Heart left ventricle (tissue), 16 donors: ENCODE measurements at regions not wholly inside any gene's neighbourhood (a gene's known extent, or its start where the extent isn't known, plus 50 kb on each side); places are given as distances from the start of the nearest gene placed in this dataset.

Experiments used
- ATAC-seq, 4 donors: fragments of 200-7000 bp; cut with Tn5 transposase; one replicate each; pipeline ENCODE4 v1.9.1; 2020 to 2022; ENCODE audit warnings: moderate library complexity in 4 of 4, mild to moderate bottlenecking in 3 of 4, moderate number of reproducible peaks in 1 of 4
- DNase-seq, 5 donors: peaks; one replicate each; pipeline ENCODE4 v3.0.0-alpha.2; 2020
- H3K27ac ChIP-seq, 12 donors: fragments of 200-600 bp; sonication (generic) in 4 of 12; one replicate each; pipeline versions ENCODE4 v1.5.0 to v1.8.0; 2016 to 2022; ENCODE audit warnings: mild to moderate bottlenecking in 2 of 12
- H3K27me3 ChIP-seq, 9 donors: fragments of 200-600 bp; sonication (generic) in 2 of 9; one replicate each; pipeline versions ENCODE4 v1.5.1 to v1.8.0; 2016 to 2022; ENCODE audit warnings: mild to moderate bottlenecking in 3 of 9
- H3K36me3 ChIP-seq, 9 donors: fragments of 200-600 bp; sonication (generic) in 2 of 9; one replicate each; pipeline versions ENCODE4 v1.5.0 to v1.8.0; 2018 to 2022; ENCODE audit warnings: mild to moderate bottlenecking in 2 of 9
- H3K4me1 ChIP-seq, 12 donors: fragments of 200-600 bp; sonication (generic) in 4 of 12; one replicate each; pipeline versions ENCODE4 v1.5.0 to v1.8.0; 2016 to 2022; ENCODE audit warnings: mild to moderate bottlenecking in 3 of 12
- H3K4me3 ChIP-seq, 12 donors: fragments of 200-600 bp; sonication (generic) in 4 of 12; one replicate each; pipeline versions ENCODE4 v1.5.0 to v1.8.0; 2017 to 2022; ENCODE audit warnings: mild to moderate bottlenecking in 9 of 12, moderate library complexity in 4 of 12
- H3K9me3 ChIP-seq, 12 donors: fragments of 200-600 bp; sonication (generic) in 4 of 12; one replicate each; pipeline versions ENCODE4 v1.5.0 to v1.8.0; 2016 to 2022; ENCODE audit warnings: mild to moderate bottlenecking in 1 of 12
- POLR2A ChIP-seq, 2 donors: fragments of 450-650 bp; IDR thresholded peaks; one replicate each; pipeline ENCODE4 v1.6.1; 2017; ENCODE audit warnings: antibody characterized with exemption in 2 of 2, mild to moderate bottlenecking in 2 of 2, moderate library complexity in 2 of 2
- WGBS, 4 donors: extraction: QIAGEN DNeasy Blood & Tissue Kit in 2 of 4; methylation state at CpG; one replicate each; pipeline versions ENCODE4 v1.1.5 to v1.1.7; 2013 to 2018; 5-methylcytosine and 5-hydroxymethylcytosine counted together
- intact Hi-C, 10 donors: fragments of 100-400 bp; cut with DNase I; formaldehyde crosslinking; loops; one replicate each; pipeline versions ENCODE4 v1.11.1 to v1.14.2; 2022
- TF ChIP-seq, protein P1 (sequence below), 12 donors: fragments of 200-600 bp; sonication (generic) in 4 of 12; IDR thresholded peaks; one replicate each; pipeline versions ENCODE4 v1.5.0 to v1.8.0; 2018 to 2022; ENCODE audit warnings: antibody characterized with exemption in 12 of 12, mild to moderate bottlenecking in 5 of 12
- donor health status: ischemic (EF 13 %, LVEDD 7.1; RV severe dilation, severe dysfunction).
- donor health status: healthy with polysubstance abuse.
- donor health status: DM: no; HTN: yes; CAD: no.
- donor health status: DM: no; HTN: no; CAD: no.
- donor health status: ischemic (EF 25% LVEDD 6.9; RV normal size, moderate dysfunction).
- donor health status: ischemic (EF 25% LVEDD 5.7; RV mildly dilated, moderate dysfunction).
- donor health status: healthy.
- donor health status: DM: yes; HTN: yes; CAD: no.
- donor health status: ischemic (EF 35%, LVEDD 5.7; RV mildly dilated, moderate dysfunction).
- donor health status: nonischemic (EF 11% LVEDD 7.7; RV severe dilation, severe dysfunction).
- donor health status: DM: yes; HTN: yes; CAD: no.
- donor health status: PGD.
- donor health status: ischemic (EF 29% LVEDD 5.4; RV normal size, mild dysfunction).
- donor health status: nonischemic (EF 23%, LVEDD 6.1; RV moderate dilation, normal function).

DNA sequence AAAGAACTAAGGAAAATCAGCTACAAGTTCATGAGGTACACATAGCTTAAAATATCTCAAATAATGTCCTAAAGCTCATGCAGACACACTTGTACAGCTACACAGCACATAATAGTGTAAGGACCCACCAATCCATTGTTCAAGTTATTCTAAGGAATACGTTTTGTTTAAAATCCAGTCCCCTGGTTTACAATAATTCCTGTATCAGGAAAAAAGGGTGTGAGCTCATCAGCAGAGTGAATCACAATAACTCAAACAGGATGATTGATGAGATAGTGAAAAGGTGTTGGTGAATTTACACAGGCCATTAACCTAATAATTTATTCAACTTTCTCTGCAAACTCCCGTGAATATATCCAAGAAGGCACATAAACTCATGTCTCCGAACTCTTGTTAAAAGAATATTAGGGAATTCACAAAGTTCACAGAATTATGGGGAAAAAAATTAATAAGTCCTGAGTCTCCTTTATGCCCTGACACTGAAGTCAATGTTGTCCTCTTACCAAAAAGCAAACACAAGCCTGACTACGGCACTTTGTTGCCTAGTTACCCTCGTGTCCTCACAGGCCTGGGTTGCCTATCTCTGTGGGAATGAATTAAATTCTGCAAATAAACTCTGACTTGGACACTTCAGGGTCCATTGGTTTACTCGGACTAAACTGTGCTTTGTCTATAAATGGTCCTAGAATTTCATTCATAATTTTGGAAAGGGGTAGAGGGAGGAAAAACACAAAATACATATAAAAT, 142.8 kb upstream of the PDE4D start:
- no peak for DNase-seq
- intact Hi-C loops: no loop called here
- H3K27me3 ChIP-seq: no peaks in the 10 kb centered on the region
- H3K27ac ChIP-seq: no peak overlapping the region
- 71 to 76% (median 74%) methylated on average over 6 of the region's 6 CpGs for WGBS, 4 donors
- no peak for TF ChIP-seq POLR2A (IDR thresholded peaks at IDR 0.05)
- TF ChIP-seq, protein P1, sequence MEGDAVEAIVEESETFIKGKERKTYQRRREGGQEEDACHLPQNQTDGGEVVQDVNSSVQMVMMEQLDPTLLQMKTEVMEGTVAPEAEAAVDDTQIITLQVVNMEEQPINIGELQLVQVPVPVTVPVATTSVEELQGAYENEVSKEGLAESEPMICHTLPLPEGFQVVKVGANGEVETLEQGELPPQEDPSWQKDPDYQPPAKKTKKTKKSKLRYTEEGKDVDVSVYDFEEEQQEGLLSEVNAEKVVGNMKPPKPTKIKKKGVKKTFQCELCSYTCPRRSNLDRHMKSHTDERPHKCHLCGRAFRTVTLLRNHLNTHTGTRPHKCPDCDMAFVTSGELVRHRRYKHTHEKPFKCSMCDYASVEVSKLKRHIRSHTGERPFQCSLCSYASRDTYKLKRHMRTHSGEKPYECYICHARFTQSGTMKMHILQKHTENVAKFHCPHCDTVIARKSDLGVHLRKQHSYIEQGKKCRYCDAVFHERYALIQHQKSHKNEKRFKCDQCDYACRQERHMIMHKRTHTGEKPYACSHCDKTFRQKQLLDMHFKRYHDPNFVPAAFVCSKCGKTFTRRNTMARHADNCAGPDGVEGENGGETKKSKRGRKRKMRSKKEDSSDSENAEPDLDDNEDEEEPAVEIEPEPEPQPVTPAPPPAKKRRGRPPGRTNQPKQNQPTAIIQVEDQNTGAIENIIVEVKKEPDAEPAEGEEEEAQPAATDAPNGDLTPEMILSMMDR (IDR thresholded peaks at IDR 0.05): no peak
- ATAC-seq: no peak
- no peaks in the 10 kb centered on the region for H3K36me3 ChIP-seq
- no peaks in the 10 kb centered on the region for H3K9me3 ChIP-seq
- no peaks in the 10 kb centered on the region for H3K4me1 ChIP-seq
- no peak overlapping the region for H3K4me3 ChIP-seq

DNA sequence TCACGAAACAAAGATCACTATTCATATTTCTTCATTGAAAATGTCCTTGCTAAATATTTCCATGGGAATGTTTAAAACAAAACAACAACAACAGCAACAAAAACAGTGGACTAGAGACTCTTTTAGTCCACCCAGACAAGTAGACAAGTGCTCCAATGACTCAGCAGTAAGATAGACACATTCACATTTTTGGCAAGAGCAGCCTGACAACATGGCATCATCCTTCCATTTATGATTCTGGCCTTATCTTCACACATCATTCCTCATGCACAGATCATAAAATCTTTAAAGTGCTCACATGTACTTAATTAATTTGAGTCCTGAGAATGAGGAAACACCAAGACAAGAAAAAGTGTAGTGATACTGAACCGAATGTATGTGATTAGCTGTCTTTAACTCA, 132.6 kb upstream of the PDE4D start:
- TF ChIP-seq POLR2A (IDR thresholded peaks at IDR 0.05): no peak
- TF ChIP-seq, protein P1 (IDR thresholded peaks at IDR 0.05): no peak
- Histone ChIP-seq H3K9me3 (no peaks in the 10 kb centered on the region), H3K27me3 (no peaks in the 10 kb centered on the region), H3K4me3 (no peak overlapping the region), H3K4me1 (no peaks in the 10 kb centered on the region), H3K36me3 (no peaks in the 10 kb centered on the region), H3K27ac (no peak overlapping the region)
- no peak for DNase-seq
- 75 to 81% (median 78%) methylated on average over 2 of the region's 2 CpGs for WGBS, 4 donors
- ATAC-seq: no peak
- intact Hi-C loops: no loop called here

DNA sequence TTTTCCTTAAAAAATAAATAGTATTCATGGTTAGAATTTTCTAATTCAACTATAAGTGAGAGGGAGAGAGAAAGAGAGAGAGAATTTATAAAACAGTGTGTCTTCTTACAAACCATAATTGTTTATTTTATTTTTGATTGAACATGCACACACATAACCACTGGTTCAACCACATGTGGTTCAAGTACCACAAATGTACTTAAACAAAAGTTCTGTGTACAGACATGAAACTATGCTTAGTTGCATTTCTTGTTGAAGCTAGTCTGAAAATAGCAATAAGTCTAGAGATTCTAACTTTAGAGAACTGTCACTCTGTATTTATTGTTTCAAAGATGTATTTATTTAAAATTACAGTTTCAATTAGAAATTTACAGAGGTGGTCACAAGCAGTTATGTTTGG, 130.6 kb upstream of the PDE4D start:
- no peaks in the 10 kb centered on the region for H3K4me1 ChIP-seq
- H3K36me3 ChIP-seq: no peaks in the 10 kb centered on the region
- no peak for DNase-seq
- intact Hi-C loops: no loop called here
- H3K27me3 ChIP-seq: no peaks in the 10 kb centered on the region
- TF ChIP-seq, protein P1 (IDR thresholded peaks at IDR 0.05): no peak
- no peak for TF ChIP-seq POLR2A (IDR thresholded peaks at IDR 0.05)
- H3K4me3 ChIP-seq: no peak overlapping the region
- no peak overlapping the region for H3K27ac ChIP-seq
- H3K9me3 ChIP-seq: no peaks in the 10 kb centered on the region
- no peak for ATAC-seq

GRCh38 chr5:60023255-60023654, 129.7 kb upstream of the PDE4D start:
- ATAC-seq: no peak
- no peaks in the 10 kb centered on the region for H3K9me3 ChIP-seq
- intact Hi-C loops: no loop called here

More at GRCh38 chr5:60023255-60023654, 129.7 kb upstream of the PDE4D start:
- Histone ChIP-seq H3K4me3 (no peak overlapping the region), H3K4me1 (no peaks in the 10 kb centered on the region), H3K27ac (no peak overlapping the region), H3K27me3 (no peaks in the 10 kb centered on the region), H3K36me3 (no peaks in the 10 kb centered on the region)
- TF ChIP-seq, protein P1 (IDR thresholded peaks at IDR 0.05): no peak
- TF ChIP-seq POLR2A (IDR thresholded peaks at IDR 0.05): no peak
- no peak for DNase-seq
